ENCODE measurements at regions not wholly inside any gene's neighbourhood (a gene's known extent, or its start where the extent isn't known, plus 50 kb on each side); places are given as distances from the start of the nearest gene placed in this dataset.

DNA sequence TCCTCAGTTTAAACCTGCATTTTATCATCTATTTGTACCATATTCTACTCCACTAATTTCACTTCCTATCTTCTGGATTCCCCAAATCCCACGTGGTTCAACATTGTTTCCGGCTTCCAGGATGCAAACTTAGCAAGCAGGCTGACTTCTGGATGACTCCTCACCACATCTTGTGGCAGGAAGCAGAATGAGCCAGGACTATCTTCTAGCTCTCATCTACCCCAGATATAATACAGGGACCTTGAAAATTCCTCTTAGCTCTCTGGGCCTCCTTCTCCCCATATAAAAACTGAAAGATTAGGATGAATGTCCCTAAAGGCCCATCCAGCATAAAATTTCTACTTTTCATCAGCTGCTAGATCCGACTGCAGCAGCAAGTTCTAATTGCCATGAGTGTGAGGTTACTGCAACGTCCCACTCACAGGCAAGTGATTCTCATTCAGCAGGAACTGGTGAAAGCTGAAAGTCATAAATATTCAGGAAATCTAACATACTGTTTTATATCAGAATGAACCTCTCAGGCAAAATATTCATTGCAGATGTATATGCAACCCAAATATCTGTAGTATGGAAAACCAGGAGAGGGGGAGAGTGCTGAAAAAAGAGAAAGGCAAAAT is 93.4 kb downstream of the KCTD12 start:
- TF ChIP-seq, protein P1, sequence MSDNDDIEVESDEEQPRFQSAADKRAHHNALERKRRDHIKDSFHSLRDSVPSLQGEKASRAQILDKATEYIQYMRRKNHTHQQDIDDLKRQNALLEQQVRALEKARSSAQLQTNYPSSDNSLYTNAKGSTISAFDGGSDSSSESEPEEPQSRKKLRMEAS (IDR thresholded peaks at IDR 0.05; ENCODE audit: low read depth, low read length) = no peak
- TF ChIP-seq, protein P2, sequence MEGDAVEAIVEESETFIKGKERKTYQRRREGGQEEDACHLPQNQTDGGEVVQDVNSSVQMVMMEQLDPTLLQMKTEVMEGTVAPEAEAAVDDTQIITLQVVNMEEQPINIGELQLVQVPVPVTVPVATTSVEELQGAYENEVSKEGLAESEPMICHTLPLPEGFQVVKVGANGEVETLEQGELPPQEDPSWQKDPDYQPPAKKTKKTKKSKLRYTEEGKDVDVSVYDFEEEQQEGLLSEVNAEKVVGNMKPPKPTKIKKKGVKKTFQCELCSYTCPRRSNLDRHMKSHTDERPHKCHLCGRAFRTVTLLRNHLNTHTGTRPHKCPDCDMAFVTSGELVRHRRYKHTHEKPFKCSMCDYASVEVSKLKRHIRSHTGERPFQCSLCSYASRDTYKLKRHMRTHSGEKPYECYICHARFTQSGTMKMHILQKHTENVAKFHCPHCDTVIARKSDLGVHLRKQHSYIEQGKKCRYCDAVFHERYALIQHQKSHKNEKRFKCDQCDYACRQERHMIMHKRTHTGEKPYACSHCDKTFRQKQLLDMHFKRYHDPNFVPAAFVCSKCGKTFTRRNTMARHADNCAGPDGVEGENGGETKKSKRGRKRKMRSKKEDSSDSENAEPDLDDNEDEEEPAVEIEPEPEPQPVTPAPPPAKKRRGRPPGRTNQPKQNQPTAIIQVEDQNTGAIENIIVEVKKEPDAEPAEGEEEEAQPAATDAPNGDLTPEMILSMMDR (IDR thresholded peaks at IDR 0.05; ENCODE audit: low read depth, low read length) = no peak
- TF ChIP-seq MYC (IDR thresholded peaks at IDR 0.05; ENCODE audit: low read depth, low read length) = no peak
- TF ChIP-seq POLR2A (IDR thresholded peaks at IDR 0.05; ENCODE audit: extremely low read depth, insufficient read length) = no peak
- no peak for DNase-seq (ENCODE audit: low read depth)
- no peak overlapping the region for H3K4me3 ChIP-seq (ENCODE audit: low read depth, low read length)

DNA sequence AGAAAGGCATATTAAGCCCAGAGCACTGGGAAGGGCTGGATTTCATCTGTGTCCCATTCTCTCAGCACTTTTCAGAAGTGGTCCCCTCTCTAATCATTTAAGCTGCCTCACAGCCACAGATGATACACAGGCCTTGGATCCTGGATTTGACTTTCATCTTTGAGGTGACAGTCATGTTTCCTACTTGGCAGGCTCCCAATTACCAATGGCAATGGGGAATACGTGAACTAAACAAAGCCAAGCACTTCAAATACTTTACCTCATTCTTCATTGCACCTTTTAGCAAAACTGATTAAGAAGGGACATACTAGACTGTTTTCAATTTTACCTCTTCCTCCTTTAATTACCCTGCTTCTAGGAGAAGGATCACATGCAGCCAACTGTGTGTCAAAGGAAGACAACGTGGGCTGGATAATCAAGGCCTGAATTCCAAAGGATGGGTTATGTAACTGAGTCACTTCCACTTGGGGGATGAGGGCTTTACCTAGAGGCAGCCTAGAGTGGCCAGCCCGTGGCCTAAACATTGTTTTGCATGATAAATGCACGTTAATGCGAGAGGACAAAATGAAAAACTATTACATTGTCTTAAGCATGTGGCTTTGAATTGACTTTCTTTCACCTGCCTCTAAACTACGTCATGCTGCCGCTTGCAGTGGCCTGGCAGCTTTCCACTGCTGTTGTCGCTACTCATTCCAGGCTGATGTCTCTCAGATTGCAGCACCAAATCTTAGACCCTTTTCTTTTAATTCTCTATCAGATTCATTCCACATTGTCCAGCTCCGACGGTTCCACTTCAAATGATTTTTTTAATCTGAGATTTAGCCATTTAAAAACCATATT is 95.0 kb downstream of the KCTD12 start:
- H3K4me3 ChIP-seq (ENCODE audit: low read depth, low read length) = no peak overlapping the region
- DNase-seq (ENCODE audit: low read depth) = no peak
- TF ChIP-seq, protein P1 (IDR thresholded peaks at IDR 0.05; ENCODE audit: low read depth, low read length) = no peak
- TF ChIP-seq MYC (IDR thresholded peaks at IDR 0.05; ENCODE audit: low read depth, low read length) (no peak), POLR2A (IDR thresholded peaks at IDR 0.05; ENCODE audit: extremely low read depth, insufficient read length) (no peak)
- TF ChIP-seq, protein P2 (IDR thresholded peaks at IDR 0.05; ENCODE audit: low read depth, low read length) = no peak

DNA sequence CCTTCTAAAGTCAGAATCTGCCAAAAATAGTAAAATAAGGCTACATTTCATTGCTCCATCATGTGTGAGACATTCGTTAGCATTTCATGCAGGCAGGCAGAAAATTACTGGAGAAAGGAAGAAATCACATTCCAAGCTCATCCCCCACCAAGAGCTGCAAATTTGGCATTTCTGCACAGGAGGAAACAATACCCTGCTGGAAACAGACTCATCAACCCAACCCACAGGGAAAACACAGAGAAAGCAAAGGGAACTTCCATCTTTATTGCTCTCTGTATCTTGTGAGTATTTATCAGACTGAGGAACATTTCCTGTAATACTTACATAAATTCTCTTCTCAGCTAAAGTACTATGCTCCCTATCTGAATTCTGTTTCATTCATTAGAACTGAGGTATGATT is 95.7 kb downstream of the KCTD12 start:
- DNase-seq (ENCODE audit: low read depth) = no peak
- no peak for TF ChIP-seq POLR2A (IDR thresholded peaks at IDR 0.05; ENCODE audit: extremely low read depth, insufficient read length)
- TF ChIP-seq, protein P2 (IDR thresholded peaks at IDR 0.05; ENCODE audit: low read depth, low read length) = no peak
- TF ChIP-seq, protein P1 (IDR thresholded peaks at IDR 0.05; ENCODE audit: low read depth, low read length) = no peak
- H3K4me3 ChIP-seq (ENCODE audit: low read depth, low read length) = no peak overlapping the region

DNA sequence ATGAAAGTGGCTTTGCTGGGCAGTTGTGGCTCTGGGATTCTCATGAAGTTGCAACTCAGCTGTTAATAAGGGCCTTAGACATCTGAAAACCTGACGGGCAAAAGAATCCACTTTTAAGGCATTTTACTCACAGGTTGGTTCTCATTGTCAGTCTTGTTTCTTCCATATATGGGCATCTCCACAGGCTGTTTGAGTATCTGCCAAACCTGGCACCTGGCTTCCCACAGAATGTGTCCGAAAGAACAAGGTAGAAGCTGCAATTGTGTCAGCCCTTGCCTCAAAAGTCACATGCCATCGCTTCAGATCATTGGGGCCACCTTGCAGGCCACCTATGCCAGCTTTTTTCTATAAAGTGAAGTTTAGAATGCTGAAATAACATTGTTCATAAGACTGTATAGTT is 102.4 kb downstream of the KCTD12 start:
- DNase-seq (ENCODE audit: low read depth) = no peak

DNA sequence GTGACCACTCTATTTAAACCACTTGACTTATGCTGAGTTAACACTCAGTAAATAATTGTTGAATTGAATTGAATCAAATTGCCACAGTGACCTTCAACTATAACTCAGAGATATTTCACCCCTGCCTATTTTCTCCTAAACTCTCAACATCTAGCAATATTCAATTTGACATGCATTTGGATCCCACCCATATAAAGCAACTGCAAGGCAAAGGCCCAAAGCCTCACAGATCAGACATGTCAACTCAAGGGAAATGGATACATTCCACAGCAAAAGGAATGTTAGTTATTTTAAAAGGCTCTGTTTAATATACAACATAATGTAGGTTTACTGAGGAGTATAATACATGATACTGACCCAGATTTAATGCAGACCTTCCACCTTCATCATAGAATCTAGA is 107.4 kb downstream of the KCTD12 start:
- H3K4me3 ChIP-seq (ENCODE audit: low read depth, low read length) = no peak overlapping the region
- no peak for DNase-seq (ENCODE audit: low read depth)
- TF ChIP-seq, protein P2 (IDR thresholded peaks at IDR 0.05; ENCODE audit: low read depth, low read length) = no peak
- TF ChIP-seq POLR2A (IDR thresholded peaks at IDR 0.05; ENCODE audit: extremely low read depth, insufficient read length) = no peak
- TF ChIP-seq, protein P1 (IDR thresholded peaks at IDR 0.05; ENCODE audit: low read depth, low read length) = no peak
- TF ChIP-seq MYC (IDR thresholded peaks at IDR 0.05; ENCODE audit: low read depth, low read length) = no peak

More for the DNA sequence above, 102.4 kb downstream of the KCTD12 start:
- TF ChIP-seq MYC (IDR thresholded peaks at IDR 0.05; ENCODE audit: low read depth, low read length) (no peak), POLR2A (IDR thresholded peaks at IDR 0.05; ENCODE audit: extremely low read depth, insufficient read length) (no peak)
- TF ChIP-seq, protein P1 (IDR thresholded peaks at IDR 0.05; ENCODE audit: low read depth, low read length) = no peak
- TF ChIP-seq, protein P2 (IDR thresholded peaks at IDR 0.05; ENCODE audit: low read depth, low read length) = no peak
- no peak overlapping the region for H3K4me3 ChIP-seq (ENCODE audit: low read depth, low read length)
